DMS 273 treated with DMSO at 0.1 percent for 48 hours (cell line): ENCODE measurements at regions not wholly inside any gene's neighbourhood (a gene's known extent, or its start where the extent isn't known, plus 50 kb on each side); places are given as distances from the start of the nearest gene placed in this dataset.

Source experiments
- DNase-seq: peaks from one replicate; lab custom pipeline; 2025; lab: John Stamatoyannopoulos, UW

DNA sequence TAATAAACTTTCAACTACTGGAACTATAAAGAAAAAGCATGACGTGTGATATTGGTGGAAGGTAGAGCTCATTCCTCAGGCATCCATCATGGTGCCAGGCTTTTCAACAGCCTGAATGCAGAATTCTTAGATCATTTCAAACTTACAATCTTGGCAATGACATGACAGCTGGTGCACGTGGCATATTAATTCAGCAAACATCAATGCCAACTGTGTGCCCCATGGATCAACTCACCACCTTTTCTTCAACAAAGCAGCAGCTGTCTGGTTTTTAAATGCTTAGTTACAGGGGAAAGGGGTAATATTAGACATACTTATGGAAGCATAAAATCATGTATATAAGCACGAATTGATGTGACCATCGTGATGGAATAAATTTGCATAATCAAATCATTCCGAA, 56.0 kb upstream of the OR13F1 start:
- DNase-seq, result peak; percentile 28
